HEK293 (cell line): ENCODE measurements at regions not wholly inside any gene's neighbourhood (a gene's known extent, or its start where the extent isn't known, plus 50 kb on each side); places are given as distances from the start of the nearest gene placed in this dataset.

Experiments used
- ATF2 ChIP-seq: fragments of 450-650 bp; formaldehyde crosslinking; IDR thresholded peaks from 2 replicates; pipeline ENCODE4 v1.5.1; 2016; ENCODE audit warnings: missing biosample characterization, missing genetic modification characterization, low read depth
- CTCF ChIP-seq: fragments of 450-650 bp; formaldehyde crosslinking; IDR thresholded peaks from 2 replicates; pipeline ENCODE4 v1.5.1; 2016; ENCODE audit warnings: missing biosample characterization, missing genetic modification characterization
- FEZF1 ChIP-seq: fragments of 450-650 bp; formaldehyde crosslinking; IDR thresholded peaks from 2 replicates; pipeline ENCODE4 v1.5.1; 2016; ENCODE audit warnings: missing biosample characterization, missing genetic modification characterization
- KLF16 ChIP-seq: fragments of 450-650 bp; formaldehyde crosslinking; IDR thresholded peaks from 2 replicates; pipeline ENCODE4 v1.5.1; 2017; ENCODE audit warnings: missing biosample characterization, missing genetic modification characterization
- ZBTB20 ChIP-seq: fragments of 450-650 bp; formaldehyde crosslinking; IDR thresholded peaks from 2 replicates; pipeline ENCODE4 v1.5.1; 2016; ENCODE audit warnings: missing biosample characterization, missing genetic modification characterization
- ZNF10 ChIP-seq: fragments of 450-650 bp; formaldehyde crosslinking; IDR thresholded peaks from 2 replicates; pipeline ENCODE4 v1.5.1; 2017; ENCODE audit warnings: missing biosample characterization, missing genetic modification characterization
- ZNF146 ChIP-seq: fragments of 450-650 bp; formaldehyde crosslinking; IDR thresholded peaks from 2 replicates; pipeline ENCODE4 v1.5.1; 2016; ENCODE audit warnings: missing biosample characterization, missing genetic modification characterization
- ZNF292 ChIP-seq: fragments of 450-650 bp; formaldehyde crosslinking; IDR thresholded peaks from 2 replicates; pipeline ENCODE4 v1.5.1; 2016; ENCODE audit warnings: low read depth, missing biosample characterization, missing genetic modification characterization, borderline replicate concordance
- ZNF449 ChIP-seq: fragments of 450-650 bp; formaldehyde crosslinking; IDR thresholded peaks from 2 replicates; pipeline ENCODE4 v1.5.1; 2017; ENCODE audit warnings: missing biosample characterization, mild to moderate bottlenecking, missing genetic modification characterization, moderate library complexity
- ZNF561 ChIP-seq: fragments of 450-650 bp; IDR thresholded peaks from 2 replicates; pipeline ENCODE4 v1.5.1; 2018; ENCODE audit warnings: missing biosample characterization, missing genetic modification characterization, borderline replicate concordance
- ZNF76 ChIP-seq: fragments of 450-650 bp; formaldehyde crosslinking; IDR thresholded peaks from 2 replicates; pipeline ENCODE4; 2016; ENCODE audit warnings: low read depth, missing biosample characterization, missing genetic modification characterization, borderline replicate concordance

GRCh38 chr4:17418010-17418409, 93.9 kb downstream of the QDPR start:
- TF ChIP-seq ZNF449 (tag by site-specific recombination) (no peak), ZNF561 (tag by site-specific recombination) (no peak), KLF16 (tag by site-specific recombination) (no peak), ATF2 (tag by site-specific recombination) (no peak), ZBTB20 (tag by site-specific recombination) (no peak), CTCF (tag by site-specific recombination) (no peak), ZNF10 (tag by site-specific recombination) (no peak), ZNF292 (tag by site-specific recombination) (no peak), FEZF1 (tag by site-specific recombination) (no peak), ZNF146 (tag by site-specific recombination) (no peak), ZNF76 (no peak)
